H1 (cell line): ENCODE measurements at regions not wholly inside any gene's neighbourhood (a gene's known extent, or its start where the extent isn't known, plus 50 kb on each side); places are given as distances from the start of the nearest gene placed in this dataset.

ENCODE experiments used
- CTCF ChIA-PET: fragments of 300-600 bp; sonication (Branson Sonifier 250); formaldehyde crosslinking; loops from one replicate; lab custom pipeline; 2021; ENCODE audit not compliant: partially characterized antibody; lab: Charles Lee
- POLR2A ChIA-PET: fragments of 300-600 bp; sonication (Branson Sonifier 250); formaldehyde crosslinking; loops from one replicate; lab custom pipeline; 2021; ENCODE audit warnings: inconsistent platforms; ENCODE audit not compliant: partially characterized antibody; lab: Charles Lee
- DNase-seq, 2 experiments: peaks; one replicate each; pipeline versions ENCODE4 v3.0.0 to v3.0.0-alpha.2; 2010 to 2022; ENCODE audit warnings: low spot score in 2 of 2, low read depth in 1 of 2, mixed read lengths in 1 of 2
- FAIRE-seq: peaks from 2 replicates; lab custom pipeline; 2011; peaks lifted over from hg19 to GRCh38; lab: Jason Lieb, UNC
- H2AFZ ChIP-seq: 2 replicates; pipeline ENCODE4 v1.8.1; 2012; ENCODE audit warnings: low read length, inconsistent platforms
- H2AK5ac ChIP-seq: 2 replicates; pipeline ENCODE4 v1.6.1; 2013; ENCODE audit warnings: low read depth, low read length
- H2BK120ac ChIP-seq: replicated peaks from 2 replicates; pipeline ENCODE3; 2013; ENCODE audit warnings: low read depth, low read length, inconsistent platforms
- H2BK12ac ChIP-seq: 2 replicates; pipeline ENCODE4 v1.6.1; 2013; ENCODE audit warnings: low read depth, low read length
- H2BK15ac ChIP-seq: 2 replicates; pipeline ENCODE4 v1.6.1; 2013; ENCODE audit warnings: low read length
- H2BK20ac ChIP-seq: 2 replicates; pipeline ENCODE4 v1.6.1; 2013; ENCODE audit warnings: low read length
- H2BK5ac ChIP-seq: 2 replicates; pipeline ENCODE4 v1.6.1; 2013; ENCODE audit warnings: low read depth, low read length
- H3K14ac ChIP-seq: 2 replicates; pipeline ENCODE4 v1.6.1; 2013; ENCODE audit warnings: inconsistent platforms; ENCODE audit not compliant: insufficient read length
- H3K18ac ChIP-seq: 2 replicates; pipeline ENCODE4 v1.6.1; 2013; ENCODE audit warnings: low read length; ENCODE audit errors: extremely low read depth
- H3K23ac ChIP-seq: 2 replicates; pipeline ENCODE4 v1.6.1; 2013; ENCODE audit warnings: inconsistent platforms; ENCODE audit not compliant: insufficient read length
- H3K23me2 ChIP-seq: 2 replicates; pipeline ENCODE4 v1.6.1; 2013; ENCODE audit warnings: low read depth, low read length
- H3K27ac ChIP-seq: 2 replicates; pipeline ENCODE4 v1.6.1; 2011; ENCODE audit warnings: low read depth, low read length, inconsistent platforms
- H3K27me3 ChIP-seq, 4 experiments: replicated peaks in 1 of 4; 1 replicate in 1 of 4; 2 replicates in 3 of 4; pipeline versions ENCODE4 v1.6.1 to v1.8.1; 2011 to 2013; ENCODE audit warnings: low read length in 3 of 4, mild to moderate bottlenecking in 3 of 4, inconsistent platforms in 2 of 4, mixed read lengths in 2 of 4, moderate library complexity in 1 of 4; ENCODE audit not compliant: control insufficient read depth in 3 of 4, insufficient read depth in 3 of 4; ENCODE audit errors: extremely low read depth in 1 of 4
- H3K36me3 ChIP-seq, 4 experiments: 2 replicates each; pipeline versions ENCODE4 v1.6.1 to v1.8.1; 2011 to 2013; ENCODE audit warnings: mild to moderate bottlenecking in 4 of 4, low read length in 3 of 4, moderate library complexity in 2 of 4, control low read depth in 1 of 4, inconsistent platforms in 1 of 4; ENCODE audit not compliant: insufficient read depth in 4 of 4, control insufficient read depth in 2 of 4
- H3K4ac ChIP-seq: replicated peaks from 2 replicates; pipeline ENCODE3; 2013; ENCODE audit warnings: low read length, low read depth, mixed read lengths, inconsistent platforms; ENCODE audit not compliant: insufficient read length
- H3K4me1 ChIP-seq, 4 experiments: replicated peaks in 1 of 4; 1 replicate in 1 of 4; 2 replicates in 3 of 4; pipeline versions ENCODE4 v1.6.1 to v1.8.1; 2011 to 2013; ENCODE audit warnings: low read length in 3 of 4, inconsistent platforms in 2 of 4, mixed read lengths in 1 of 4; ENCODE audit not compliant: insufficient read depth in 4 of 4, control insufficient read depth in 3 of 4
- H3K4me2 ChIP-seq, 2 experiments: 2 replicates each; pipeline versions ENCODE4 v1.6.1 to v1.8.1; 2011 to 2013; ENCODE audit warnings: low read depth in 2 of 2, low read length in 2 of 2, control low read depth in 1 of 2, inconsistent platforms in 1 of 2, mild to moderate bottlenecking in 1 of 2; ENCODE audit not compliant: insufficient read depth in 1 of 2
- H3K4me3 ChIP-seq, 4 experiments: fragments of 200-600, 300-600 bp in 1 of 4; sonication (generic), shearing (Covaris generic), sonication (Bioruptor Twin) in 1 of 4; 2 replicates each; pipeline versions ENCODE4 v1.5.1 to v1.8.1; 2011 to 2016; ENCODE audit warnings: low read length in 4 of 4, low read depth in 3 of 4, control low read depth in 2 of 4, inconsistent platforms in 2 of 4, mild to moderate bottlenecking in 2 of 4, mixed read lengths in 1 of 4, moderate library complexity in 1 of 4; ENCODE audit not compliant: insufficient read depth in 2 of 4; ENCODE audit errors: extremely low read depth in 1 of 4
- H3K56ac ChIP-seq: replicated peaks from 2 replicates; pipeline ENCODE3; 2013; ENCODE audit warnings: low read depth, mild to moderate bottlenecking, mixed read lengths, low read length, inconsistent platforms; ENCODE audit not compliant: insufficient read length
- H3K79me1 ChIP-seq: 2 replicates; pipeline ENCODE4 v1.6.1; 2013; ENCODE audit warnings: low read depth, low read length, control low read depth
- H3K79me2 ChIP-seq, 2 experiments: 2 replicates each; pipeline versions ENCODE4 v1.6.1 to v1.8.1; 2012 to 2013; ENCODE audit warnings: low read length in 2 of 2, mild to moderate bottlenecking in 2 of 2, inconsistent platforms in 1 of 2; ENCODE audit not compliant: insufficient read depth in 2 of 2, control insufficient read depth in 1 of 2
- H3K9ac ChIP-seq, 4 experiments: replicated peaks in 1 of 4; 1 replicate in 1 of 4; 2 replicates in 3 of 4; pipeline versions ENCODE4 v1.6.1 to v1.8.1; 2011 to 2013; ENCODE audit warnings: low read depth in 3 of 4, low read length in 3 of 4, control low read depth in 2 of 4, mild to moderate bottlenecking in 2 of 4, moderate library complexity in 2 of 4, inconsistent platforms in 1 of 4; ENCODE audit errors: extremely low read depth in 1 of 4
- H3K9me3 ChIP-seq, 2 experiments: 2 replicates each; pipeline versions ENCODE4 v1.6.1 to v1.8.1; 2012 to 2013; ENCODE audit warnings: mild to moderate bottlenecking in 2 of 2, moderate library complexity in 2 of 2, control low read depth in 1 of 2, inconsistent platforms in 1 of 2, low read depth in 1 of 2, low read length in 1 of 2, mixed read lengths in 1 of 2; ENCODE audit not compliant: insufficient read depth in 2 of 2
- H4K20me1 ChIP-seq, 2 experiments: replicated peaks in 1 of 2; 2 replicates each; pipeline versions ENCODE3 to v1.8.1; 2011 to 2013; ENCODE audit warnings: inconsistent platforms in 2 of 2, low read length in 2 of 2, mild to moderate bottlenecking in 1 of 2; ENCODE audit not compliant: insufficient read depth in 2 of 2, control insufficient read depth in 1 of 2
- H4K5ac ChIP-seq: 2 replicates; pipeline ENCODE4 v1.6.1; 2013; ENCODE audit warnings: low read length, low read depth, mixed read lengths, inconsistent platforms; ENCODE audit not compliant: insufficient read length
- H4K8ac ChIP-seq: 2 replicates; pipeline ENCODE4 v1.8.0; 2013; ENCODE audit warnings: mild to moderate bottlenecking, moderate library complexity, low read length, inconsistent platforms; ENCODE audit not compliant: insufficient read depth; ENCODE audit errors: extremely low read depth
- H4K91ac ChIP-seq: replicated peaks from 2 replicates; pipeline ENCODE3; 2013; ENCODE audit warnings: low read length, mixed read lengths, inconsistent platforms; ENCODE audit not compliant: insufficient read length
- ASH2L ChIP-seq: fragments of 200-600, 300-600 bp; sonication (generic); IDR thresholded peaks from one replicate; pipeline ENCODE4 v1.7.1; 2017; ENCODE audit warnings: low read length
- CBX8 ChIP-seq: fragments of 300-800, 300-1000 bp; sonication (generic); IDR thresholded peaks from 2 replicates; pipeline ENCODE4 v1.7.1; 2016; ENCODE audit warnings: low read depth, low read length, borderline replicate concordance
- FOSL1 ChIP-seq: IDR thresholded peaks from 2 replicates; pipeline ENCODE4 v1.6.1; 2011; ENCODE audit warnings: mild to moderate bottlenecking, low read depth, low read length, moderate library complexity; ENCODE audit not compliant: insufficient read depth
- GABPA ChIP-seq: IDR thresholded peaks from 2 replicates; pipeline ENCODE4 v1.6.1; 2011; ENCODE audit warnings: mild to moderate bottlenecking, low read length, moderate library complexity, borderline replicate concordance; ENCODE audit not compliant: insufficient read depth
- HDAC6 ChIP-seq: IDR thresholded peaks from one replicate; pipeline ENCODE4 v1.7.1; 2012; ENCODE audit warnings: low read depth, mild to moderate bottlenecking, inconsistent platforms, low read length, moderate library complexity
- KDM4A ChIP-seq: IDR thresholded peaks from one replicate; pipeline ENCODE4 v1.7.1; 2012; ENCODE audit warnings: low read depth, mild to moderate bottlenecking, moderate library complexity, low read length, inconsistent platforms; ENCODE audit not compliant: severe bottlenecking
- POLR2AphosphoS5 ChIP-seq: IDR thresholded peaks from 2 replicates; pipeline ENCODE4 v1.6.1; 2011; ENCODE audit warnings: low read depth, low read length
- RXRA ChIP-seq: IDR thresholded peaks from 2 replicates; pipeline ENCODE4 v1.6.1; 2011; ENCODE audit warnings: low read depth, mild to moderate bottlenecking, low read length, moderate library complexity; ENCODE audit not compliant: insufficient read depth
- SIX5 ChIP-seq: IDR thresholded peaks from 2 replicates; pipeline ENCODE4 v1.6.1; 2011; ENCODE audit warnings: mild to moderate bottlenecking, low read depth, low read length
- SP1 ChIP-seq: IDR thresholded peaks from 2 replicates; pipeline ENCODE4 v1.6.1; 2011; ENCODE audit warnings: low read depth, low read length
- YY1 ChIP-seq: IDR thresholded peaks from 2 replicates; pipeline ENCODE4 v1.6.1; 2011; ENCODE audit warnings: low read depth, mild to moderate bottlenecking, low read length
- WGBS, 2 experiments: shearing (Covaris generic) in 1 of 2; methylation state at CpG; one replicate each; pipeline versions ENCODE4 v1.1.6 to v1.1.7; 2013 to 2015; ENCODE audit warnings: low lambda C conversion rate in 2 of 2, mixed read lengths in 2 of 2, inconsistent platforms in 1 of 2, low coverage in 1 of 2, missing lambda C conversion rate in 1 of 2; ENCODE audit not compliant: insufficient replicate concordance in 2 of 2, insufficient coverage in 1 of 2, insufficient read length in 1 of 2; ENCODE audit errors: extremely low coverage in 1 of 2, missing lambda C conversion rate in 1 of 2; 5-methylcytosine and 5-hydroxymethylcytosine counted together

GRCh38 chr3:171524921-171525310 lies 64.7 kb upstream of the TNIK start:
- H3K56ac ChIP-seq, result no peak overlapping the region
- TF ChIP-seq ASH2L (no peak), KDM4A (no peak), YY1 (no peak), FOSL1 (no peak), RXRA (no peak), SP1 (no peak), CBX8 (no peak), HDAC6 (no peak), SIX5 (no peak), GABPA (no peak), POLR2AphosphoS5 (no peak)
- TF ChIP-seq, all 59 proteins: peak for 0
- no peak overlapping the region for H4K91ac ChIP-seq
- no peak overlapping the region for H2BK120ac ChIP-seq
- H3K36me3 ChIP-seq, result no peaks in the 10 kb centered on the region
- H3K27ac ChIP-seq, result no peak overlapping the region
- H3K18ac ChIP-seq, result no peak overlapping the region
- H3K4me1 ChIP-seq, result no peaks in the 10 kb centered on the region
- H3K9ac ChIP-seq, result no peak overlapping the region
- no peak overlapping the region for H2BK20ac ChIP-seq
- no peak overlapping the region for H2BK5ac ChIP-seq
- H3K4me3 ChIP-seq, result no peak overlapping the region
- H2AK5ac ChIP-seq, result no peak overlapping the region
- H3K4me2 ChIP-seq, result no peak overlapping the region
- POLR2A ChIA-PET, result no interaction called here
- WGBS, 2 experiments, result 91% methylated on average over 4 of the region's 4 CpGs; no CpG with 5 or more reads in 1 of the 2 experiments
- no peak overlapping the region for H3K14ac ChIP-seq
- H2BK15ac ChIP-seq, result no peak overlapping the region
- H3K23ac ChIP-seq, result no peak overlapping the region
- H3K23me2 ChIP-seq, result no peaks in the 10 kb centered on the region
- H3K4ac ChIP-seq, result no peak overlapping the region
- no peak for FAIRE-seq
- no peak for DNase-seq
- CTCF ChIA-PET, result interaction anchor here (0.7 to 1.7 kb wide), 4 partner anchors 10 to 475 kb away, joined by 3 to 5 read pairs (median 4); no protein-coding TSS in a partner anchor
- no peak overlapping the region for H4K8ac ChIP-seq
- H2AFZ ChIP-seq, result no peak overlapping the region
- no peaks in the 10 kb centered on the region for H3K9me3 ChIP-seq
- H3K27me3 ChIP-seq, result no peaks in the 10 kb centered on the region
- no peaks in the 10 kb centered on the region for H3K79me2 ChIP-seq
- no peak overlapping the region for H2BK12ac ChIP-seq
- no peaks in the 10 kb centered on the region for H3K79me1 ChIP-seq
- no peaks in the 10 kb centered on the region for H4K20me1 ChIP-seq
- no peak overlapping the region for H4K5ac ChIP-seq
